Activated T-helper 2 cell treated with anti-CD3 and anti-CD28 coated beads, Interferon-gamma antibody, Interleukin-2, Interleukin-4, amounts not matched to agents 10 μg/mL and 5 μg/mL and 100 μg/mL, durations not matched to agents 14 hours and 24 hours and 36 hours (primary cell): ENCODE measurements at regions not wholly inside any gene's neighbourhood (a gene's known extent, or its start where the extent isn't known, plus 50 kb on each side); places are given as distances from the start of the nearest gene placed in this dataset.

Experiments used
- DNase-seq: peaks from one replicate; pipeline ENCODE4 v3.0.0; 2021; ENCODE audit warnings: low spot score
- H3K27ac Mint-ChIP-seq: one replicate; pipeline ENCODE4 v1.8.0; 2021; ENCODE audit warnings: mixed read lengths
- H3K27me3 Mint-ChIP-seq: one replicate; pipeline ENCODE4 v1.8.0; 2021; ENCODE audit warnings: low read depth, mixed read lengths
- H3K36me3 Mint-ChIP-seq: one replicate; pipeline ENCODE4 v1.8.0; 2021; ENCODE audit warnings: low read depth, mixed read lengths
- H3K4me1 Mint-ChIP-seq: one replicate; pipeline ENCODE4 v1.8.0; 2021; ENCODE audit warnings: low read depth, mixed read lengths
- H3K4me3 Mint-ChIP-seq: one replicate; pipeline ENCODE4 v1.8.0; 2021; ENCODE audit warnings: low read depth, mild to moderate bottlenecking, moderate library complexity, mixed read lengths
- H3K9me3 Mint-ChIP-seq: one replicate; pipeline ENCODE4 v1.8.0; 2021; ENCODE audit warnings: mixed read lengths
- intact Hi-C: fragments of 100-400 bp; cut with micrococcal nuclease; formaldehyde crosslinking; loops from one replicate; pipeline ENCODE4 v1.15.1; 2023

DNA sequence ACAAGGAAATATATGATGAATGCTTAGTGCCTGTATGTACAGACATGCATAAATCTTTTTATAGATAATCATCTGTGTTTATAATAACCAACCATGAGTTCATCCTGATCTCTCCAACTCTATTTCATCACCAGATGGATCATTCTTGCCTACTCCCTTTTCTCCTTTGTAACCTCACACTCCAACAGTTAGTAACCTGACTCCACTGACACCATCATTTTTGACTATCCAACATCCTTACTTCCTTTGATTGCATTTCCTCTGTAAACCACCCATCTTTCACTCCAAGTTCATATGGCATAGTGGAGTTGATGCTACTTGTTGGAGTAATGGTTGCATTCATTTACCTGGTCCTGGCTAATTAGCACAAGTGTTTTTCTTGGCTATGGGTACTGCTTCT, 170.6 kb downstream of the ZNF330 start:
- H3K27ac Mint-ChIP-seq: no peak overlapping the region
- no peak for DNase-seq
- H3K36me3 Mint-ChIP-seq: no peaks in the 10 kb centered on the region
- no peaks in the 10 kb centered on the region for H3K9me3 Mint-ChIP-seq
- no peaks in the 10 kb centered on the region for H3K27me3 Mint-ChIP-seq
- H3K4me3 Mint-ChIP-seq: no peak overlapping the region
- intact Hi-C loops: no loop called here
- H3K4me1 Mint-ChIP-seq: no peaks in the 10 kb centered on the region

- H3K36me3 Mint-ChIP-seq: no peaks in the 10 kb centered on the region
These were observed 171.1 kb downstream of the ZNF330 start for GRCh38 chr4:141391771-141392170.

DNA sequence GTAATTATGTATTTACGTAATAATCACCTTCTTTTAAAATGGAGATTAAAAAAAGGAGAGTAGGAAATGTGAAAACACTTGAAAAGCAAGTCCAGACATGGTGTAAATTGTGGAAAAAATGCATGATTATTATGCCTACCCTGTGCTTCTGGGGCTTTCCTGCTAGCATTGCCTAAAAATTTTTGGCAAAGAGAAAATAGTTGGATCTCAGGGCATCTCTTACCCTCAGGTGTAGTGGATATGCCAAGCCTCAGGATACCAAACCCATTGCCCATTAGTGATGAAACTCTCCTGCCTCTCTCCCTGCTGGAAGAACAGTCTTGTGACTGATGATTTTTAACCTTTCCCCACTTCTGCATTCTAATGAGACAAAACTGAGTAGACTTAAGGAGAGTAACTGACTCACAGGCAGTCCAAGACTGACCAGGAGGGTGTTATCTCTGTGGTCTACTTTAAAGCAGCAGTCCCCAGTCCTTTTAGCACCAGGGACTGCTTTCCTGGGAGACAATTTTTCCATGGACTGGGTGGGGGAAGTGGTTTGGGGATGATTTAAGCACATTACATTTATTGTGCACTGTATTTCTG, 174.6 kb downstream of the ZNF330 start:
- Mint-ChIP-seq H3K4me3 (no peak overlapping the region), H3K36me3 (no peaks in the 10 kb centered on the region), H3K4me1 (no peaks in the 10 kb centered on the region), H3K27ac (no peak overlapping the region), H3K9me3 (no peaks in the 10 kb centered on the region), H3K27me3 (no peaks in the 10 kb centered on the region)
- intact Hi-C loops: no loop called here
- no peak for DNase-seq

More at GRCh38 chr4:141391771-141392170, 171.1 kb downstream of the ZNF330 start:
- Mint-ChIP-seq H3K27me3 (no peaks in the 10 kb centered on the region), H3K4me3 (no peak overlapping the region), H3K9me3 (no peaks in the 10 kb centered on the region), H3K4me1 (no peaks in the 10 kb centered on the region), H3K27ac (no peak overlapping the region)
- intact Hi-C loops: no loop called here
- no peak for DNase-seq

DNA sequence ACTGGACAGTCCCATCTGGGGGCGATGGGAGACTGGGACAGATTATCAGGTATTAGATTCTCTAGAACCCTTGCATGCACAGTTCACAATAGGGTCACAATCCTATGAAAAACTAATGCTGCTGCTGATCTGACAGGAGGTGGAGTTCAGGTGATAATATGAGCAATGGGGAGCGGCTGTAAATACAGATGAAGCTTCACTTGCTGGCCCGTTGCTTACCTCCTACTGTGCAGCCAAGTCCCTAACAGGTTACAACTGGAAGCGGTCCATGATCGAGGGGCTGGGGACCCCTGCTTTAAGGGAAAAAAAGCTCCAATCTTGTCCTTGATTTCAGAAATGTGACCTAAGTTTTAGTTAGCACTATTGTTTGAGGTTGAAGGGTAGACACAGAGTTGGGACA, 175.2 kb downstream of the ZNF330 start:
- Mint-ChIP-seq H3K4me3 (no peak overlapping the region), H3K36me3 (no peaks in the 10 kb centered on the region), H3K27me3 (no peaks in the 10 kb centered on the region), H3K4me1 (no peaks in the 10 kb centered on the region), H3K27ac (no peak overlapping the region), H3K9me3 (no peaks in the 10 kb centered on the region)
- intact Hi-C loops: no loop called here
- no peak for DNase-seq

DNA sequence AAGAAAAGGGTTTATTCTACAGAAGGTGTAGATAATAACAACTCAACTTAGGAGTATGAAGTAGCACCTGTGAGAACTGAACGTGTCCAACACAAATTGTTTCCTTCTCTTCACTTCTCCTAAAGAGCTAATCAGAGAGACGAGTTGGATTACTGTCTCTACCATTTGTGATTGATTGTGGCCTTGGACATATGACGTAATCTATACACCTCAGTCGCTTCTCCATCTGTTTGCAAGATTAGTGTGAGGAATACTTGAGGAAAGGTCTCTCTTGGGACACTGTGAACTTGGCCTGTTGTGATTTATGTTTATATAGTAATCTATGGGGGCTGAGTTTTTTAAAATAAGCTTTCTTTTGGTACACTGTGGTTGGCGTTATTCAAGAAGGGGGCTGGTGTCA, 182.0 kb downstream of the ZNF330 start:
- Mint-ChIP-seq H3K27ac (no peak overlapping the region), H3K4me3 (no peak overlapping the region), H3K27me3 (no peaks in the 10 kb centered on the region), H3K36me3 (no peaks in the 10 kb centered on the region), H3K9me3 (no peaks in the 10 kb centered on the region), H3K4me1 (no peaks in the 10 kb centered on the region)
- DNase-seq: no peak
- intact Hi-C loops: no loop called here

DNA sequence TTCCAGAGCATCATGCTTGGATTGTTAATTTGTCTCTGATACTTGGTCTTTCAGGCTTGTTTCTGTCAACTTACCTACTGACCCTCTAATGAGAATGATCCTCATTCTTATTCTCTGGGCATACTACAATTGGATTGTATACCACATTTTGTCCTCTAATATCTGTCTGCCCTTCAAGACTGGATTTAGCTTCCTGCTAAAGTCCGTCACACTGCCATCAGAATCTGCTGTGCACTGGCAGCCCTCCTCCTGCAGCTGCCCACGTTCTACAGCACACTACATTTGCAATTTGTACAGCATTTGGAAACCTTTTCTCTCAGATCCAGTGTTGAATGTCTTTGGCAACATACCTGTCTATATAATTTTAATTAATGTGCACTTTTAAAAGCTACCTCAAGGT, 183.1 kb downstream of the ZNF330 start:
- H3K9me3 Mint-ChIP-seq: no peaks in the 10 kb centered on the region
- H3K27me3 Mint-ChIP-seq: no peaks in the 10 kb centered on the region
- DNase-seq: no peak
- no peak overlapping the region for H3K27ac Mint-ChIP-seq
- intact Hi-C loops: no loop called here
- H3K36me3 Mint-ChIP-seq: no peaks in the 10 kb centered on the region
- H3K4me3 Mint-ChIP-seq: no peak overlapping the region
- H3K4me1 Mint-ChIP-seq: no peaks in the 10 kb centered on the region

DNA sequence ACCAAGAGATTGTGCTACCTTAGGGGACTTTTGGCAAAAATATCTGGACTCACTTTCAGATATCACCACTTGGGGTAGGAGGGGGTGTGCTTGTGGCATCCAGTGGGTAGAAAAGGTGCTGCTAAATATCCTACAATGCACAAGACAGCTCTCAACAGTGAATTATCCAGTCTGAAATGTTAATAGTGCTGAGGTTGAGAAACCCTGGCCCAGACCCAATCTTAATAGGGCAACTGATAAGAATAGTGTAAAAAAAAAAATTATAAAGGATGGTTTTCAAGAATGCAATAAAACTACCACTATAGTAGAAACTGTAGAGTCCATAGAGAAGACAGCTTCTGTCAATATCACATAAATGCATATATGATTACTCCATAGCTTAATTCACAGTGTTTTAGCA, 185.5 kb downstream of the ZNF330 start:
- intact Hi-C loops: no loop called here

DNA sequence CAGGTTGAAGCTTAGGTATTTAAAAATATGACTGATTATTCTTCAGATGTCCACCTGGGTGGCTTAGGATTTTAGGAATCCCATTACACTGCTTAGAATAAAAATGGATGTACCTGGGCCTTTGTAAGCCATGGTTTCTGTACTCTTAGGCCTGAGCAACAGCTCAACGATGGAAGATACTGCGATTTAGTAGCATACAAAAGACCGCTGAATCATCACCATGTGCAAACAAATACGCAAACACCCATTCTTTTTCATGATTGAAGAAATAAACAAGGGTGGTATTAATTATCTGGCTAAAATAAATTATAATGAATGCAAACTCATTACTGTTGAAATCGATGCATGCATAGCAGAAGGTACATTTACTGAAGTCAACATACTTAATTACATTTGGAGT, 188.9 kb downstream of the ZNF330 start:
- DNase-seq: no peak
- Mint-ChIP-seq H3K27ac (no peak overlapping the region), H3K4me1 (no peaks in the 10 kb centered on the region), H3K36me3 (no peaks in the 10 kb centered on the region), H3K27me3 (no peaks in the 10 kb centered on the region), H3K4me3 (no peak overlapping the region), H3K9me3 (no peaks in the 10 kb centered on the region)
- intact Hi-C loops: no loop called here

More for the DNA sequence above, 185.5 kb downstream of the ZNF330 start:
- Mint-ChIP-seq H3K4me1 (no peaks in the 10 kb centered on the region), H3K27ac (no peak overlapping the region), H3K4me3 (no peak overlapping the region), H3K9me3 (no peaks in the 10 kb centered on the region), H3K27me3 (no peaks in the 10 kb centered on the region), H3K36me3 (no peaks in the 10 kb centered on the region)
- no peak for DNase-seq

GRCh38 chr4:141410839-141411238, 190.1 kb downstream of the ZNF330 start:
- Mint-ChIP-seq H3K4me1 (no peaks in the 10 kb centered on the region), H3K4me3 (no peak overlapping the region), H3K9me3 (no peaks in the 10 kb centered on the region), H3K27me3 (no peaks in the 10 kb centered on the region), H3K36me3 (no peaks in the 10 kb centered on the region), H3K27ac (no peak overlapping the region)
- no peak for DNase-seq
- intact Hi-C loops: no loop called here

DNA sequence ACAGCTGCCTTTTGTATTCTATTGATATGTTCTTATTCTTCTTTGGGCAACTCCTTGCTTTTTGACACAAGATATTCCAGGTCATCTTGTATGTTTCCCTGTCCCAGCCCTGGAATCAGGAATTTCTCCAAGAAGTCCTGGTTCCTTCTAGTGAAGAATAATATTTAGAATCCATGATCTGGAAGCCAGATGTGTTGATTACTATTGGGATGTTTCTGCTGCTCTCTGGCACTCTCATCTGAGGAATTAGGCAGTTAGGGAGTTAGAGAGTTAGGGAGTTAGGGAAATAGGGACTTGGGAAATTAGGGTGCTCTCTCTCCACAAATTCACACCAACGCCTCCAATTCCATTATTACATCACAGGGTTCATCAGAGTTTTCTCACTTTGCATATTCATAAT, 191.2 kb downstream of the ZNF330 start:
- Mint-ChIP-seq H3K4me1 (no peaks in the 10 kb centered on the region), H3K4me3 (no peak overlapping the region), H3K27ac (no peak overlapping the region), H3K27me3 (no peaks in the 10 kb centered on the region), H3K9me3 (no peaks in the 10 kb centered on the region), H3K36me3 (no peaks in the 10 kb centered on the region)
- intact Hi-C loops: no loop called here
- DNase-seq: no peak

- no peaks in the 10 kb centered on the region for H3K36me3 Mint-ChIP-seq
- H3K4me1 Mint-ChIP-seq: no peaks in the 10 kb centered on the region
- no peaks in the 10 kb centered on the region for H3K9me3 Mint-ChIP-seq
- H3K4me3 Mint-ChIP-seq: no peak overlapping the region
- H3K27me3 Mint-ChIP-seq: no peaks in the 10 kb centered on the region
- no peak for DNase-seq
- intact Hi-C loops: no loop called here
- H3K27ac Mint-ChIP-seq: no peak overlapping the region
These were observed 192.7 kb downstream of the ZNF330 start for GRCh38 chr4:141413366-141413765.

GRCh38 chr4:141415651-141416050, 195.0 kb downstream of the ZNF330 start:
- Mint-ChIP-seq H3K27me3 (no peaks in the 10 kb centered on the region), H3K9me3 (no peaks in the 10 kb centered on the region), H3K4me1 (no peaks in the 10 kb centered on the region), H3K36me3 (no peaks in the 10 kb centered on the region), H3K4me3 (no peak overlapping the region), H3K27ac (no peak overlapping the region)
- no peak for DNase-seq
- intact Hi-C loops: no loop called here

DNA sequence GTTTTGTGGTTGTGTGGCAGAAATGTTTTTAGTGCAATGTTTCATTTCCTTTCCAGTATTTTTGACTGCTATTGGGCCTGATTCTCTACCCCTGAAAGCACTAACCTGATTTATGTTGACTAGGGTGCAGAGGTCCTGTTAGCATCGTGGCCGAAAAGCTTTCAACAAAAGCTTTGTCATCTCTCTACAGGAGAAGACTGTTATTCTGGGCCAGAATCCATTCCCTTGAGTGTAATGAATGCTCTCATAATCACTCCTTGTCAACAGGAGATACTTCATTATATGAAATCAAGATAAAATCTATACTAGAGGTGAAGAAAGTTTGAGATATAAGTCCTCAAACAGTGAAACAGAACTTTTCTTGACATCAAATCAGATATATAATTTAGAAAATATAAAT, 195.5 kb downstream of the ZNF330 start:
- no peak overlapping the region for H3K27ac Mint-ChIP-seq
- H3K9me3 Mint-ChIP-seq: no peaks in the 10 kb centered on the region
- H3K4me3 Mint-ChIP-seq: no peak overlapping the region
- no peaks in the 10 kb centered on the region for H3K4me1 Mint-ChIP-seq
- no peaks in the 10 kb centered on the region for H3K36me3 Mint-ChIP-seq
- intact Hi-C loops: no loop called here
- no peaks in the 10 kb centered on the region for H3K27me3 Mint-ChIP-seq
- no peak for DNase-seq

DNA sequence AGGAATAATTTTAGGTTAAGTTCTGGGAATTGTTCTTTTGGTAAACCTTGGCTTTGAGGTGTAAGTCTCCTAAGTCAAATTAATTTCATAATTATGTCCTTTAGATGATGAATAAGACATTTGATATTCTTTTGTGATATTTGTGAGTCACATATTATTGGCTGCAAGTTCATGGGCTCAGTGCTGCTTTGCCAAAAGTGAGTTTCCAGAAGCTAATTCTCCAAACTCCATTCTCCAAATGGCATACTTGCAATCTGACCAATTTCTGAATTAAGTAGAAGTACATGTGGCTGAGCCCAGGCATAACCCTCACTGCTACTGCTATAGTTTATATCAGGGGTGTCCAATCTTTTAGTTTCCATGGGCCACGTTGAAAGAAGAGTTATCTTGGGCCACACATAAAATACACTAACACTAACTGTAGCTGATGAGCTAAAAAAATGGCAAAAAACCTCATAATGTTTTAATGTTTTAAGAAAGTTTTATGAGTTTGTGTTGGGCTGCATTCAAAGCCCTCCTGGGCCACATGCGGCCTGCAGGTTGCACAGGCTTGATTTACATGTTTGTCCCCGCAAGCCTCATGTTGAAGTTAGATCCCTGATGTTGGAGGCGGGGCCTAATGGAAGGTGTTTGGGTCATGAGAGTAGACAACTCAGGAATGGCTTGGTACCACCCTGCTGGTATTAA, 196.1 kb downstream of the ZNF330 start:
- no peaks in the 10 kb centered on the region for H3K27me3 Mint-ChIP-seq
- H3K4me1 Mint-ChIP-seq: no peaks in the 10 kb centered on the region
- no peaks in the 10 kb centered on the region for H3K36me3 Mint-ChIP-seq
- no peaks in the 10 kb centered on the region for H3K9me3 Mint-ChIP-seq
- intact Hi-C loops: no loop called here
- no peak overlapping the region for H3K4me3 Mint-ChIP-seq
- H3K27ac Mint-ChIP-seq: no peak overlapping the region
- no peak for DNase-seq
